Peyer's patch (tissue), 4 donors: ENCODE measurements at regions not wholly inside any gene's neighbourhood (a gene's known extent, or its start where the extent isn't known, plus 50 kb on each side); places are given as distances from the start of the nearest gene placed in this dataset.

Source experiments
- DNase-seq, 3 donors: peaks; one replicate each; pipeline ENCODE4 v3.0.0-alpha.2; 2017 to 2019
- H3K27ac ChIP-seq, 4 donors: fragments of 200-600 bp; sonication (generic); one replicate each; pipeline ENCODE4 v1.5.1; 2016 to 2019
- H3K27me3 ChIP-seq, 2 donors: fragments of 200-600 bp; sonication (generic); one replicate each; pipeline ENCODE4 v1.5.1; 2019
- H3K36me3 ChIP-seq, 3 donors: fragments of 200-600 bp; sonication (generic); one replicate each; pipeline ENCODE4 v1.5.1; 2016 to 2019
- H3K4me1 ChIP-seq, 4 donors: fragments of 200-600 bp; sonication (generic); one replicate each; pipeline ENCODE4 v1.5.1; 2016 to 2019
- H3K4me3 ChIP-seq, 4 donors: fragments of 200-600 bp; sonication (generic); 1 replicate in 3 of 4; 2 replicates in 1 of 4; pipeline ENCODE4 v1.5.1; 2016 to 2019; ENCODE audit warnings: mild to moderate bottlenecking in 1 of 4
- H3K9me3 ChIP-seq, 4 donors: fragments of 200-600 bp; sonication (generic); one replicate each; pipeline ENCODE4 v1.5.1; 2016 to 2019; ENCODE audit warnings: mild to moderate bottlenecking in 1 of 4
- POLR2A ChIP-seq, 2 donors: fragments of 450-650 bp; IDR thresholded peaks; one replicate each; pipeline ENCODE4 v1.5.1; 2017; ENCODE audit warnings: antibody characterized with exemption in 2 of 2, mild to moderate bottlenecking in 2 of 2, moderate library complexity in 2 of 2
- TF ChIP-seq, protein P1 (sequence below), 6 experiments: fragments of 450-650 bp in 4 of 6; fragments of 200-600 bp in 2 of 6; sonication (generic) in 1 of 6; IDR thresholded peaks; one replicate each; pipeline ENCODE4 v1.5.1; 2017 to 2019; ENCODE audit warnings: antibody characterized with exemption in 6 of 6, mild to moderate bottlenecking in 3 of 6, moderate library complexity in 1 of 6

DNA sequence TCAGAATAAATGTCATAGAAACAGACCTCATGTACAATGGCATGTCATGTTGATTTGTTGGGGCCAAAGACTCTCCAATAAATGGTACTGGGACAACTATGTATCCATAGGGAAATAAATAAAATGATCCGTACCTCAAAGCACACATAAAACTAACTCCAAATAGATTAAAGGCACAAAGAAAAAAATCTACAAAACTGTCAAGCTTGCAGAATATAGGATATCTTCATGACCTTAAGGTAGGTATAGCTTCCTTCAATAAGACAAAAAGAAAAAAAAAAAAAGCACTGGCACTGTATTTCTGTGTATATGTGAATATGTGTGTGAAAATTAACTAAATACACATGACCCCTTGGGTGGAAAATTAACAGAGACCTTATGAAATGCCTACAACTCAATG is 101.9 kb downstream of the DIRAS2 start:
- H3K27ac ChIP-seq, result no peak overlapping the region
- DNase-seq, result no peak
- no peak for TF ChIP-seq POLR2A (IDR thresholded peaks at IDR 0.05)
- no peaks in the 10 kb centered on the region for H3K27me3 ChIP-seq
- H3K4me1 ChIP-seq, result no peaks in the 10 kb centered on the region
- H3K4me3 ChIP-seq, result no peak overlapping the region
- no peaks in the 10 kb centered on the region for H3K9me3 ChIP-seq
- H3K36me3 ChIP-seq, result no peaks in the 10 kb centered on the region

DNA sequence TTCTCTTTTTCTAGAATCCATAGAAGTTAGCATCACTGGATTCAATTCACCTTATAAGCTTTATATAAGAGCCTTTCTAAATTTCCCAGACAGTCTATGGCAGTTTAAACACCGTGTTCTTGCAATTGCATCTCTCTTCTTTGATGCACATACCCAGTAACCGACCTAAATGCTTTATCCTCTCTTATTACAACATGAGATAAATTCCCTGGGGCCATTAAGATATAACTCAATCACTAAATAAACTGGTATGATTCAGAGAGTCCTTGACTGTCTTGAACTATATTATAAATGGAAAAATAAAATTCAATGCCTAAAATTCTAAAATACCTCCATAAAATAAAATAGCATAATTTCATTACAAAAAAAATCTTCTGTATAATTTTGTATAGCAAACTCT is 98.1 kb downstream of the DIRAS2 start:
- Histone ChIP-seq H3K27ac (no peak overlapping the region), H3K36me3 (no peaks in the 10 kb centered on the region), H3K9me3 (no peaks in the 10 kb centered on the region), H3K27me3 (no peaks in the 10 kb centered on the region), H3K4me3 (no peak overlapping the region), H3K4me1 (no peaks in the 10 kb centered on the region)
- no peak for DNase-seq
- TF ChIP-seq, protein P1, sequence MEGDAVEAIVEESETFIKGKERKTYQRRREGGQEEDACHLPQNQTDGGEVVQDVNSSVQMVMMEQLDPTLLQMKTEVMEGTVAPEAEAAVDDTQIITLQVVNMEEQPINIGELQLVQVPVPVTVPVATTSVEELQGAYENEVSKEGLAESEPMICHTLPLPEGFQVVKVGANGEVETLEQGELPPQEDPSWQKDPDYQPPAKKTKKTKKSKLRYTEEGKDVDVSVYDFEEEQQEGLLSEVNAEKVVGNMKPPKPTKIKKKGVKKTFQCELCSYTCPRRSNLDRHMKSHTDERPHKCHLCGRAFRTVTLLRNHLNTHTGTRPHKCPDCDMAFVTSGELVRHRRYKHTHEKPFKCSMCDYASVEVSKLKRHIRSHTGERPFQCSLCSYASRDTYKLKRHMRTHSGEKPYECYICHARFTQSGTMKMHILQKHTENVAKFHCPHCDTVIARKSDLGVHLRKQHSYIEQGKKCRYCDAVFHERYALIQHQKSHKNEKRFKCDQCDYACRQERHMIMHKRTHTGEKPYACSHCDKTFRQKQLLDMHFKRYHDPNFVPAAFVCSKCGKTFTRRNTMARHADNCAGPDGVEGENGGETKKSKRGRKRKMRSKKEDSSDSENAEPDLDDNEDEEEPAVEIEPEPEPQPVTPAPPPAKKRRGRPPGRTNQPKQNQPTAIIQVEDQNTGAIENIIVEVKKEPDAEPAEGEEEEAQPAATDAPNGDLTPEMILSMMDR (IDR thresholded peaks at IDR 0.05), result no peak
- no peak for TF ChIP-seq POLR2A (IDR thresholded peaks at IDR 0.05)

DNA sequence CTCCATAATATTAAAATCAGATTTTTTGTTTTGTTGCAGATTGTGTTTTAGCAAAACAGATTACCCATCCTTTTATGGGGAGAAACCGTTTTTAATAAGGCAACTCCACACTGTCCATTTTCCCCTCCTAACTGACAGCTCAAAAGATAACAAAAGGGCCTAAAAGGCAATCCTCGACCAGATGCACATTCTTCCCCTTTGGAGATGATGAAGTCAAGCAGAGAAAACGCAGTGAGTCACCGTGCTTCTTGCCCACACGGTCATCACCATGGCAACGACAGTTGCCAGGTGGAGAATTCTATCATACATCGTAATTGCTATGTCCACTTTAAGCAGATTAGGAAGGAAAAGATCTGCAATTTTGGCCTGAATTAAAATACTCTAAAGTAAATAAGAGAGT is 96.4 kb downstream of the DIRAS2 start:
- TF ChIP-seq, protein P1 (IDR thresholded peaks at IDR 0.05), result no peak
- no peak for TF ChIP-seq POLR2A (IDR thresholded peaks at IDR 0.05)
- Histone ChIP-seq H3K27ac (no peak overlapping the region), H3K4me3 (no peak overlapping the region), H3K9me3 (no peaks in the 10 kb centered on the region), H3K27me3 (no peaks in the 10 kb centered on the region), H3K4me1 (no peaks in the 10 kb centered on the region), H3K36me3 (no peaks in the 10 kb centered on the region)
- DNase-seq, result no peak

DNA sequence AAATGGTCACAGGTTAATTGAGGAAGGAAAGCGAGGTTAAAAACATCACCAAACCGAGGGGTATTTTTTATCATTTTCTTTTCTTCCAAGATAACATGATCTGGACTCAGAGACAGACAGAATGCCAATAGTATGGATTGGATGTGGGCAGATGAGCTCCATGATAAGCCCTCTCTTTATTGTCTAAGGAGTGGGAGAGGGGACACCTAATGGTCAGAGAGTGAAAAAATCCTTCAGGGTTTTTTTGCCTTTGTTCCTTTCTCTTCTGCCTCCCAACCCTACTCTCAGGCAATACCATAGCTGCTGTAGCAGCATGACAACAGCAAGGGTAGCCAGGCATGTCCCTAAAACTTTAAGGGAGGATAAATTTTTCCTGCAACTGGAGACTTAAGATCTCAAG is 94.7 kb downstream of the DIRAS2 start:
- Histone ChIP-seq H3K9me3 (no peaks in the 10 kb centered on the region), H3K27ac (no peak overlapping the region), H3K4me1 (no peaks in the 10 kb centered on the region), H3K36me3 (no peaks in the 10 kb centered on the region), H3K27me3 (no peaks in the 10 kb centered on the region), H3K4me3 (no peak overlapping the region)
- no peak for DNase-seq
- TF ChIP-seq POLR2A (IDR thresholded peaks at IDR 0.05), result no peak
- TF ChIP-seq, protein P1 (IDR thresholded peaks at IDR 0.05), result no peak

DNA sequence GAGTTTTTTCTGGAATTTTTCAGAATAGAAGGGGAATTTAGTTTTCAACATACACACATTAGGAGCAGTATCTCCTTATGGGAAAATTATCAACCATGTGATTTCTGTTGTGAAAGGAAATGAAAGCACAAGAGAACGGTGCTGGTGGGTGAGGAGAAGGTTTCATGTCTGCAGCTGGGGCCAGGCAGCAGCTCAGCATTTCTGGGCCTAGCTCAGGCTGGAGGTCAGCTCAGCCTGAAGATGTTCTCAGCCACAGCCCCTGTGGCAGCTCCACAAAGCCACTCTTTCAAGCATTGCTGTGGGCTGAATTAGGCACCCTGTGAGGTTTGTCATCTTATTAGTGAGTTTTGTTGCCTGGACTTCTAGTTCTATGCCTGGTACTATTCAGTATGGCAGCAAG is 90.3 kb downstream of the DIRAS2 start:
- Histone ChIP-seq H3K27ac (no peak overlapping the region), H3K36me3 (no peaks in the 10 kb centered on the region), H3K9me3 (no peaks in the 10 kb centered on the region), H3K4me1 (no peaks in the 10 kb centered on the region), H3K4me3 (no peak overlapping the region), H3K27me3 (no peaks in the 10 kb centered on the region)
- DNase-seq, result no peak
- TF ChIP-seq, protein P1 (IDR thresholded peaks at IDR 0.05), result no peak
- TF ChIP-seq POLR2A (IDR thresholded peaks at IDR 0.05), result no peak

DNA sequence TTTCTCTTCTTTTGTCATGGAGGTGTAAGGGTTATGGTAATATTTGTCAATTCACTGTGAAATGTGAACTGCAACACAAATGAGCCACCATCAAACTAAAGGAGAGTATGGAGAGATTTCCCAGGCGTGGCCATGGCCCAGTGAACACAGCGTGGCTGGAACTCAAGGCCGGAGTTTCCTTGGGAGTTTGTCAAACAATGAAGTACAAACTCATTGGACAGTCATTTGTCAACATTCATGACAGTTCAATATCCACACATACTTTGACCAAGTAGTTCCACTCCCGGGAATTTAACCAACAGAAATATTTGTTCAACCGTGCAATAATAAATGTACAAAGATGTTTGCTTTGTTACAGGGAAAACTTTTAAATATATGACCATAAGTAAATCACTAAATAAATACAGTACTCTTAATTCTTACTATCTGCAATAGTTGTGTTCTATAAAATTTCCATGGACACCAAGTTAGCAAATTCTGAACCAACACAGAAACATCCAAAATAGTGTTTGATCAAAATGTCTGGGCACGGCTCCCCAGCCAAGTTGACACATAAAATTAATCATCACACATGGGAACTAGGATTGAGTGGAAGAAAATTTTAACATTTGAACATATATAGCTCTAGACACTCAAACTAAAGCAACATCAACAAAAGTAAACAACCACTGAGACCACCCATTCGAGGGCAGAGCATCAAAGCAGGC is 87.1 kb downstream of the DIRAS2 start:
- TF ChIP-seq, protein P1 (IDR thresholded peaks at IDR 0.05), result no peak
- no peak for TF ChIP-seq POLR2A (IDR thresholded peaks at IDR 0.05)
- no peak for DNase-seq
- Histone ChIP-seq H3K9me3 (no peaks in the 10 kb centered on the region), H3K27ac (no peak overlapping the region), H3K4me1 (no peaks in the 10 kb centered on the region), H3K27me3 (no peaks in the 10 kb centered on the region), H3K4me3 (no peak overlapping the region), H3K36me3 (no peaks in the 10 kb centered on the region)
